Uterus (tissue), 2 donors: ENCODE measurements at regions not wholly inside any gene's neighbourhood (a gene's known extent, or its start where the extent isn't known, plus 50 kb on each side); places are given as distances from the start of the nearest gene placed in this dataset.

Experiments used
- POLR2A ChIP-seq, 2 donors: fragments of 450-650 bp; IDR thresholded peaks; one replicate each; pipeline ENCODE4 v1.6.1; 2016; ENCODE audit warnings: antibody characterized with exemption in 2 of 2, mild to moderate bottlenecking in 1 of 2, moderate library complexity in 1 of 2
- TF ChIP-seq, protein P1 (sequence below), 4 experiments: fragments of 200-600 bp in 2 of 4; fragments of 450-650 bp in 2 of 4; sonication (generic) in 2 of 4; IDR thresholded peaks; one replicate each; pipeline ENCODE4 v1.5.1; 2016 to 2019; ENCODE audit warnings: antibody characterized with exemption in 4 of 4, mild to moderate bottlenecking in 2 of 4, moderate library complexity in 1 of 4

DNA sequence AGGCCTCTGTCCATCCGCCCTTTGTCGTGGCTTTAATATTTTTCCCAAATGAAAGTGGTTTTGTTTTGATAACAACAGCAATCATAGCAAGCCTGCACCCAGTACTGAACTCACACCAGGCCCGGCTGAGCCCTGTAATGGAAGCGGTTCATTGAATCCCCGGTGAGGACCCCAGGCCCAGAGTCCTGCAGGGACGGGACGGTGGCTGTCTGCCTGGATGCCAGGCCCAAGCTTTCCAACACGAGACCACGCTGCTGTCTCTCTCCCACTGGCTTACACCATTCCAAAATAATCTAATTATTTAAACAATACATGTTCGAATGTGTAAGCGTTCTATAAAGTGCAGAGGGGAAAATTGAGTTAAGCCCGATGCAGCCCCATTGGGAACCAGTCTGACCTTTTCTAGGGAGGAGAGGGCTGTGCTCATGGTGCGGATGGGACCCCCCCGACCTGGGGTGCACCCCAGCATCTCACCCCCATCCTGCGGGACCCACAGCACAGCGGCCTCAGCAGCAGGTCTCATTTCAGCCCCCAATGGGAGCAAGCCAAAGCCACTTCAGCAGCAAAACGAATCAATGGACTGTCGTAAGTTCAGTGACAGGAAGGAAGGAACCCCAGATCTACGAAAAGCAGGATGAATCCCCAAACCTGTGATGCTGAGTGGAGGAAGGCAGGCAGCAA lies 1046.9 kb downstream of the BRD1 start:
- TF ChIP-seq POLR2A (IDR thresholded peaks at IDR 0.05) = no peak
- TF ChIP-seq, protein P1, sequence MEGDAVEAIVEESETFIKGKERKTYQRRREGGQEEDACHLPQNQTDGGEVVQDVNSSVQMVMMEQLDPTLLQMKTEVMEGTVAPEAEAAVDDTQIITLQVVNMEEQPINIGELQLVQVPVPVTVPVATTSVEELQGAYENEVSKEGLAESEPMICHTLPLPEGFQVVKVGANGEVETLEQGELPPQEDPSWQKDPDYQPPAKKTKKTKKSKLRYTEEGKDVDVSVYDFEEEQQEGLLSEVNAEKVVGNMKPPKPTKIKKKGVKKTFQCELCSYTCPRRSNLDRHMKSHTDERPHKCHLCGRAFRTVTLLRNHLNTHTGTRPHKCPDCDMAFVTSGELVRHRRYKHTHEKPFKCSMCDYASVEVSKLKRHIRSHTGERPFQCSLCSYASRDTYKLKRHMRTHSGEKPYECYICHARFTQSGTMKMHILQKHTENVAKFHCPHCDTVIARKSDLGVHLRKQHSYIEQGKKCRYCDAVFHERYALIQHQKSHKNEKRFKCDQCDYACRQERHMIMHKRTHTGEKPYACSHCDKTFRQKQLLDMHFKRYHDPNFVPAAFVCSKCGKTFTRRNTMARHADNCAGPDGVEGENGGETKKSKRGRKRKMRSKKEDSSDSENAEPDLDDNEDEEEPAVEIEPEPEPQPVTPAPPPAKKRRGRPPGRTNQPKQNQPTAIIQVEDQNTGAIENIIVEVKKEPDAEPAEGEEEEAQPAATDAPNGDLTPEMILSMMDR (IDR thresholded peaks at IDR 0.05) = no peak
